HepG2 (cell line): ENCODE measurements at regions not wholly inside any gene's neighbourhood (a gene's known extent, or its start where the extent isn't known, plus 50 kb on each side); places are given as distances from the start of the nearest gene placed in this dataset.

Source experiments
- BHLHE40 ChIP-seq: IDR thresholded peaks from 2 replicates; pipeline ENCODE4 v1.6.1; 2011; ENCODE audit warnings: low read length, improper control_type of control experiment
- DPF2 ChIP-seq: sonication (generic); formaldehyde crosslinking; IDR thresholded peaks from 2 replicates; pipeline ENCODE4 v1.4.0; 2020; ENCODE audit warnings: mild to moderate bottlenecking, low read depth, missing genetic modification reagents, borderline replicate concordance
- FOXA3 ChIP-seq: IDR thresholded peaks from 2 replicates; pipeline ENCODE4 v1.6.1; 2016; ENCODE audit warnings: missing genetic modification reagents, missing compliant biosample characterization
- FOXP1 ChIP-seq, 2 experiments: fragments of 450-650 bp in 1 of 2; IDR thresholded peaks; 2 replicates each; pipeline ENCODE4 v1.6.1; 2017 to 2018; ENCODE audit warnings: antibody characterized with exemption in 1 of 2
- GATA4 ChIP-seq: sonication (generic); IDR thresholded peaks from 2 replicates; pipeline ENCODE4 v1.6.1; 2016; ENCODE audit warnings: antibody characterized with exemption, low read depth, borderline replicate concordance
- GFI1 ChIP-seq: sonication (generic); formaldehyde crosslinking; IDR thresholded peaks from 2 replicates; pipeline ENCODE4 v1.5.0; 2020; ENCODE audit warnings: missing genetic modification reagents, mild to moderate bottlenecking, borderline replicate concordance
- HNF1A ChIP-seq, 2 experiments: sonication (generic) in 1 of 2; formaldehyde crosslinking in 1 of 2; IDR thresholded peaks; 2 replicates each; pipeline versions ENCODE4 v1.4.0 to v1.6.1; 2016 to 2020; ENCODE audit warnings: borderline replicate concordance in 1 of 2, low read depth in 1 of 2, mild to moderate bottlenecking in 1 of 2, missing genetic modification reagents in 1 of 2
- HNRNPL ChIP-seq: fragments of 200-400 bp; formaldehyde crosslinking; IDR thresholded peaks from 2 replicates; pipeline ENCODE4 v1.6.1; 2017; ENCODE audit warnings: mild to moderate bottlenecking, low read depth, low read length
- HOXA3 ChIP-seq: sonication (generic); formaldehyde crosslinking; IDR thresholded peaks from 2 replicates; pipeline ENCODE4 v1.5.0; 2020; ENCODE audit warnings: missing genetic modification reagents
- PITX1 ChIP-seq: sonication (generic); formaldehyde crosslinking; IDR thresholded peaks from 2 replicates; pipeline ENCODE4 v1.5.1; 2020; ENCODE audit warnings: mild to moderate bottlenecking, missing genetic modification reagents
- PPARG ChIP-seq: conservative IDR thresholded peaks from 2 replicates; pipeline ENCODE4 v1.6.1; 2016; ENCODE audit warnings: missing biosample characterization, missing genetic modification reagents
- RELA ChIP-seq: sonication (generic); formaldehyde crosslinking; IDR thresholded peaks from 2 replicates; pipeline ENCODE4 v1.4.0; 2020; ENCODE audit warnings: missing genetic modification reagents
- RXRB ChIP-seq: IDR thresholded peaks from 2 replicates; pipeline ENCODE4 v1.6.1; 2016; ENCODE audit warnings: borderline replicate concordance, missing genetic modification reagents, missing compliant biosample characterization
- SNAPC2 ChIP-seq: sonication (generic); formaldehyde crosslinking; IDR thresholded peaks from 2 replicates; pipeline ENCODE4 v1.8.1; 2022; ENCODE audit warnings: mild to moderate bottlenecking, missing genetic modification reagents
- SOX13 ChIP-seq, 3 experiments: fragments of 450-650 bp in 1 of 3; sonication (generic) in 1 of 3; formaldehyde crosslinking in 1 of 3; IDR thresholded peaks in 2 of 3; conservative IDR thresholded peaks in 1 of 3; 2 replicates each; pipeline versions ENCODE4 v1.5.0 to v1.6.1; 2016 to 2020; ENCODE audit warnings: antibody characterized with exemption in 1 of 3, mild to moderate bottlenecking in 1 of 3, missing compliant biosample characterization in 1 of 3, missing genetic modification reagents in 1 of 3, moderate library complexity in 1 of 3
- SOX5 ChIP-seq: IDR thresholded peaks from 2 replicates; pipeline ENCODE4 v1.6.1; 2016; ENCODE audit warnings: borderline replicate concordance
- SSRP1 ChIP-seq: IDR thresholded peaks from 2 replicates; pipeline ENCODE4 v1.6.1; 2016; ENCODE audit warnings: control low read depth
- TAF1 ChIP-seq: sonication (generic); formaldehyde crosslinking; IDR thresholded peaks from 2 replicates; pipeline ENCODE4 v1.4.0; 2020; ENCODE audit warnings: missing genetic modification reagents
- ZEB1 ChIP-seq: IDR thresholded peaks from 2 replicates; pipeline ENCODE4 v1.6.1; 2012; ENCODE audit warnings: mild to moderate bottlenecking, low read depth, inconsistent platforms; ENCODE audit not compliant: insufficient replicate concordance
- ZFP62 ChIP-seq: sonication (generic); formaldehyde crosslinking; IDR thresholded peaks from 2 replicates; pipeline ENCODE4 v1.4.0; 2020; ENCODE audit warnings: missing genetic modification reagents
- ZFX ChIP-seq: sonication (generic); formaldehyde crosslinking; IDR thresholded peaks from 2 replicates; pipeline ENCODE4 v1.4.0; 2020; ENCODE audit warnings: mild to moderate bottlenecking, low read depth, missing genetic modification reagents, moderate library complexity
- ZNF230 ChIP-seq: sonication (generic); formaldehyde crosslinking; IDR thresholded peaks from 2 replicates; pipeline ENCODE4 v1.4.0; 2020; ENCODE audit warnings: mild to moderate bottlenecking, missing genetic modification reagents
- ZNF343 ChIP-seq: sonication (generic); formaldehyde crosslinking; IDR thresholded peaks from 2 replicates; pipeline ENCODE4 v1.4.0; 2020; ENCODE audit warnings: mild to moderate bottlenecking, missing genetic modification reagents
- ZNF549 ChIP-seq: sonication (generic); formaldehyde crosslinking; IDR thresholded peaks from 2 replicates; pipeline ENCODE4 v1.5.0; 2020; ENCODE audit warnings: missing genetic modification reagents
- ZNF75D ChIP-seq: sonication (generic); formaldehyde crosslinking; IDR thresholded peaks from 2 replicates; pipeline ENCODE4 v1.8.1; 2023; ENCODE audit warnings: missing genetic modification reagents, mild to moderate bottlenecking, borderline replicate concordance
- ZSCAN21 ChIP-seq: sonication (generic); formaldehyde crosslinking; IDR thresholded peaks from 2 replicates; pipeline ENCODE4 v1.8.0; 2022; ENCODE audit warnings: mild to moderate bottlenecking, missing genetic modification reagents, moderate library complexity, borderline replicate concordance

GRCh38 chr12:93015871-93016751 is 87.0 kb upstream of the EEA1 start (continued):
- TF ChIP-seq SNAPC2 (CRISPR knock-in tag) (0 out of 2 replicates have a peak, but pooled peaks have one; percentile 38), FOXP1 (IDR thresholded peaks at IDR 0.05) (no peak), FOXP1 (CRISPR knock-in tag; IDR thresholded peaks at IDR 0.05) (peak; percentile 78), ZNF343 (CRISPR knock-in tag) (0 out of 2 replicates have a peak, but pooled peaks have one; percentile 44), RELA (peak; percentile 62; the same call in 1 of the 2 replicates), RXRB (CRISPR knock-in tag) (peak; percentile 39; the same call in 1 of the 2 replicates), GATA4 (0 out of 2 replicates have a peak, but pooled peaks have one; percentile 33), TAF1 (CRISPR knock-in tag) (peak; percentile 17; the same call in 1 of the 2 replicates), SOX5 (CRISPR knock-in tag) (peak; percentile 94), ZFP62 (no peak), HNRNPL (no peak), PITX1 (CRISPR knock-in tag) (peak; percentile 81; the same call in 1 of the 2 replicates), HOXA3 (peak; percentile 77; the same call in 1 of the 2 replicates), ZNF75D (no peak), BHLHE40 (peak; percentile 59), SOX13 (IDR thresholded peaks at IDR 0.05) (peak; percentile 90), SOX13 (CRISPR knock-in tag; conservative IDR thresholded peaks at IDR 0.05 in 1 of 2, IDR thresholded peaks at IDR 0.05 in 1 of 2) (peak in 1 of 2 experiments; percentile 97; a peak in 2 of 4 replicates), GFI1 (CRISPR knock-in tag) (0 out of 2 replicates have a peak, but pooled peaks have one; percentile 23), ZFX (CRISPR knock-in tag) (peak; percentile 21; the same call in 1 of the 2 replicates), PPARG (CRISPR knock-in tag) (peak; percentile 90), HNF1A (IDR thresholded peaks at IDR 0.05; ENCODE audit: low read depth) (peak; percentile 53; the same call in 1 of the 2 replicates), HNF1A (CRISPR knock-in tag; IDR thresholded peaks at IDR 0.05; ENCODE audit: borderline replicate concordance) (peak; percentile 67; the same call in 1 of the 2 replicates), ZEB1 (peak; percentile 89), ZSCAN21 (no peak), ZNF230 (CRISPR knock-in tag) (peak; percentile 44; the same call in 1 of the 2 replicates), FOXA3 (peak; percentile 72), ZNF549 (CRISPR knock-in tag) (no peak), DPF2 (CRISPR knock-in tag) (peak; percentile 76; the same call in 1 of the 2 replicates), SSRP1 (CRISPR knock-in tag) (0 out of 2 replicates have a peak, but pooled peaks have one; percentile 55)
